ENCODE measurements at regions not wholly inside any gene's neighbourhood (a gene's known extent, or its start where the extent isn't known, plus 50 kb on each side); places are given as distances from the start of the nearest gene placed in this dataset.
A peak's percentile ranks its signal among the peaks of the same experiment; 100 is the strongest.
"Not testable (repeated sequence)": the region's sequence is repeated elsewhere in the genome, so short reads cannot be mapped to it uniquely, and the experiment has no call there.

DNA sequence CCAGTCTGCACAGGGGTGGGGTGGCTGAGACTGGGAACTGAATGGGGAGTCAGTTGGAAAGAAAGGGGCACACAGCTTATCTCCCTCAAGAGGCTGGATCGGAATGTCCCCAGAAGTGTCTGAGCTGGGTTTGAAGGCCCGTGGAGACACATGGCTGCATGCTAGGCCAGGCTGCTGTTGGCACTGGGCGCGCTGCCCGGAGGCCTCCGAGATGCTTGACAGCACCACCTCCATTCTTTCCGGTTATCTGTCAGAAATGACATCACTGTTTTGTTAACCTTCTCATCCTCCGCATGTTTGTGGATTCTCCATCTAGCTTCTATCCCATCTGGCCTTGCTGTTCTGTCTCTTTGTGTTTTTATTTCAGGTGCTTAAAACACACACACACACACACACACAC lies 85.5 kb downstream of the APIP start:
- Mint-ChIP-seq H3K27me3 (peaks cover 9% of the 10 kb centered on the region), H3K4me1 (no peaks in the 10 kb centered on the region), H3K36me3 (no peaks in the 10 kb centered on the region), H3K4me3 (no peak overlapping the region), H3K9me3 (peaks cover 3% of the 10 kb centered on the region), H3K27ac (no peak overlapping the region)
- ATAC-seq = no peak

DNA sequence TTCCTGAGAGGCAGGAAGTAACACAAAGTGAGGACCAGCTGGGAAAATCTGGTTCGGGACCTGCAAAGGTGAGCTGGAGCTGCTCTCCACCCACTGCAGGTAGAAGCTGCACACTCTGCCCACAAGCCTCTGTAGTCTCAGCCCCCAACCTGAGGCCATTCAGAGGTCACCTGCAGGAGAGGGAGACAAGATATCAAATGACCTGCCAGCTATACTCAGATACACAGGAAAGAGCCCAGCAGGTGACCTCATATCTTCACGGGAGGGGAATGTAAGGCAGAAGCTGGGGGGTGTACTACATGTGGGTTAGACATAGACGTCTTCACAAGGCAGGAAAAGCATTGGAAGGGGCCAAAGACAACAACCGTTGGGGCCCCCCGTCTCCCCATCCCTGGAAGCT lies 86.1 kb downstream of the APIP start:
- peaks cover 3% of the 10 kb centered on the region for H3K9me3 Mint-ChIP-seq
- no peak overlapping the region for H3K4me3 Mint-ChIP-seq
- H3K4me1 Mint-ChIP-seq = no peaks in the 10 kb centered on the region
- H3K36me3 Mint-ChIP-seq = no peaks in the 10 kb centered on the region
- no peak for ATAC-seq
- peaks cover 4% of the 10 kb centered on the region for H3K27me3 Mint-ChIP-seq
- no peak overlapping the region for H3K27ac Mint-ChIP-seq

DNA sequence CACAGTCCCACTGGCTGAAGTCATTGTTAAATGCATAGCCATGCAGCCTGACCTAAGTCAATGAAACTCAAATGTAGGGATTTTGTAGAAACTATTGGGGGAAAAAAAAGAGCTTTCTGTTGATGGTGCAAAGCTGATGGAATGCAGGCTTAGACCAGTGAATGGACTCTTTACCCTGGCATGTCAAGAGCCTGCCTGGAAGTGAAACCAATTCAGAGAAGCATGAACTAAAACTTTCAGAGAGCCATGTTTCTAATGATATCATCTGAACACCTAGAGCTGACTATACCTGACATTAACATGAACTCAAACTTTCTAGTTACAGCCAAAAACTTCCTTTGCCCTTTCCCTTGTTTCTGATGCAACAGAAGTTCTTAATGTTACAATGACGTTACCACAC lies 89.0 kb downstream of the APIP start:
- H3K4me3 Mint-ChIP-seq = no peak overlapping the region
- H3K36me3 Mint-ChIP-seq = no peaks in the 10 kb centered on the region
- no peak overlapping the region for H3K27ac Mint-ChIP-seq
- H3K9me3 Mint-ChIP-seq = no peaks in the 10 kb centered on the region
- no peaks in the 10 kb centered on the region for H3K4me1 Mint-ChIP-seq
- ATAC-seq = peak; percentile 60
- peaks cover 2% of the 10 kb centered on the region for H3K27me3 Mint-ChIP-seq

DNA sequence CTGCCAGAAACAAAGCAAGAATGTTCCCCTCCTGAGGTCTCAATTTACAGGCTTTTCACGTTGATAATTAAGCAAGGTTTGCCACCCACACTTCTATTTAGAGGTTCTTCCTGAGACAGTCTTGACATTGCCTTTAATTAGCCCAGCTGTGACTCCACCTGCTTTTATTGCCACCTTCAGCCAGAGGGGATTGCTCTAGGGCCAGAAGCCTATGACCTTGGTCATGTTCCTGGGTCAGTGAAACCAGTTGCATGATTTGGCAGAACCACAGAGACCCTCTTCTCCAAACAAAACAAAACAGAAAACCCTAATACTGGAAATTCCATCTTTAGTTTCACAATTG lies 89.8 kb downstream of the APIP start:
- no peaks in the 10 kb centered on the region for H3K9me3 Mint-ChIP-seq

DNA sequence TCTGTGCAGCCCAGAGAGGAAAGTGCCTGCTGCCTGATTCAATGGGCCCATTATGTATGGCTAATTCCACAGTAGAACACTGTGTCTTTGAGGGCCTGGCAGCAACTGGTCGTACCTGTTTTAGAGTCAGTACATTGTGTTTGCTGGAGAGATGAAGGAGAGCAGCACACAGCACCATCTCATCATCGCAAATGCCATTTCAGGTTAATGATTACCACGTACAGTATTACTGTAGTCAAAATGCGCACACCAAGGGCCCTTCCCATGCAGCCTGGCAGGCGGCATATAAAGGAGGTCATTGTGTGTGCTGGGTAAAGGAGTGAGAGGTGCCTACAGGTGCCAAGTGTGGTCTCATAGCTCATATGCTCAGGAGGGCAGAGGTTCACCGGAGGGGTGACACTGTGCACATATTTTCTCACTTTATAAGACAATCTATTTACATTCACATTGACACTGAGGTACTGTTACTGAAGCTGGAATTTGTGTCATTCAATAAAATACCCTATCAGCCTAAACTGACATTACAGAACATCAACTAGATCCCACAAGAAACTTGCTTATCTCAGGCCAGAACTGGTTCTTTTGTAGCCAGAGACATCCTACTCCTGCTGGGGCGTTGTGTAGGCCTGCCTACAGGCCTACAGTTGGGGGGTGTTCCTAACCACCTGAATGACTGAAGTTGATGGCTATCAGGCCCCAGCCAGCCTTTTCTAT lies 90.4 kb downstream of the APIP start:
- H3K27ac Mint-ChIP-seq = no peak overlapping the region
- ATAC-seq = no peak

More for the DNA sequence above, 89.8 kb downstream of the APIP start:
- no peak overlapping the region for H3K4me3 Mint-ChIP-seq
- no peak for ATAC-seq
- peaks cover 9% of the 10 kb centered on the region for H3K27me3 Mint-ChIP-seq
- peak overlapping the region; percentile 32 for H3K27ac Mint-ChIP-seq
- no peaks in the 10 kb centered on the region for H3K36me3 Mint-ChIP-seq
- no peaks in the 10 kb centered on the region for H3K4me1 Mint-ChIP-seq

DNA sequence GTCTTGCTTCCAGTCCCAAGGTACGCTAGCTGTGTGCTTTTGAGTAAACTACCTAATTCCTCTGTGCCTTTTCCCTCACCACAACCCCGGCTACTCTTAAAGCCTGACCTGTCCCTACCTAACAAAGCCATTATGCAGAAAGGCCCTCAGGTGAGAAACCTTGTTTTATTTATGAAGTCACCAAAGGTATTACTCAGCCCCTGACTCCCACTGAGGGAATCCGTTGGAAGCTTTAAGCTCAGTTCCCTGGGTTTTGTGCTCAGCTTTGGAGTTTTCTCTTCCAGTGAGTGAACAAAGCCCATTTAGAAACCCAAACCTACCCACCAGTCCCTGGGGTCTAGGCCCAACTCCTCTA lies 90.9 kb downstream of the APIP start:
- no peak for ATAC-seq
- no peaks in the 10 kb centered on the region for H3K36me3 Mint-ChIP-seq
- H3K27ac Mint-ChIP-seq = no peak overlapping the region
- H3K4me3 Mint-ChIP-seq = no peak overlapping the region
- H3K9me3 Mint-ChIP-seq = no peaks in the 10 kb centered on the region
- H3K4me1 Mint-ChIP-seq = no peaks in the 10 kb centered on the region
- peaks cover 9% of the 10 kb centered on the region for H3K27me3 Mint-ChIP-seq

More for the DNA sequence above, 90.4 kb downstream of the APIP start:
- Mint-ChIP-seq H3K9me3 (no peaks in the 10 kb centered on the region), H3K4me1 (no peaks in the 10 kb centered on the region), H3K36me3 (no peaks in the 10 kb centered on the region), H3K4me3 (no peak overlapping the region), H3K27me3 (peaks cover 9% of the 10 kb centered on the region)

DNA sequence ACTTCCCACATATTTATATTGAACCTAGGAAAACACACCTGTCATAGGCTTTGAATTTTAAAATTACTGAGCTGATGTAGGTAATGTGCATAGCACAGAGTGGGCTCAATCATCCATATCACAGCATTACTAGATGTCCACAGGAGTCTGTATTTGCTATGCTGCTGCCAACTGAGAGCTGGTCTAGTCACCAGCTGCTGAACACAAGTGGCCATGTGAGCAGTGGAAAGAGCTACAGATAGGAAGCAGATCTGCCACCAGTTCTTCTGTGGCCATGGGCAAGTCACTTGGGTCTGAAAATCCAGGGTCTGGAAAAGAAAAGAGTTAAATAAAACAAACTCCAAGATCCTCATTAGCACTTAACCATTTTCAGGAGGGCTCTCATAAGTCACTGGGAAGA lies 91.8 kb downstream of the APIP start:
- Mint-ChIP-seq H3K4me1 (no peaks in the 10 kb centered on the region), H3K36me3 (no peaks in the 10 kb centered on the region), H3K27me3 (peaks cover 15% of the 10 kb centered on the region), H3K27ac (no peak overlapping the region), H3K9me3 (peaks cover 4% of the 10 kb centered on the region), H3K4me3 (no peak overlapping the region)
- ATAC-seq = no peak

DNA sequence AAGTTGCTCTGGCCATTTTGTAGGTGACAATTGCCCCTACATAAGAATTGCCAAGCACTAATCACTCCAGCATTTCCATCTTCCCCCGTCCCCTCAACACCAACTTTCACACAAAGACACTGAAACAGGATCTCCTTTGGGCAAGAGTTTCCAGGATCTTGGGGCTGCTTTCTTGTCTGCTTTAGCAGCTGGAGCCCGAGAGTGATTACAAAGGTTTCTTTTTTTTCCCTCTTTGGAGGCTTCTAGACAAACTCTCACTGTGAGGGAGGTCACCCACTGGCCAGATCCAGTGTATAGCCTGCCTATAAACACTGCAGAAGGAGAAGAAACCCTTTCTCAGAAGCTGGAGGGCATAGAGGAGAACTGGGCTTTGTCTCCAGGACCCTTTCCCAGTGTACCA lies 92.5 kb downstream of the APIP start:
- Mint-ChIP-seq H3K27me3 (peaks cover 17% of the 10 kb centered on the region), H3K4me3 (no peak overlapping the region), H3K36me3 (no peaks in the 10 kb centered on the region), H3K27ac (no peak overlapping the region), H3K4me1 (no peaks in the 10 kb centered on the region), H3K9me3 (peaks cover 5% of the 10 kb centered on the region)
- ATAC-seq = no peak

DNA sequence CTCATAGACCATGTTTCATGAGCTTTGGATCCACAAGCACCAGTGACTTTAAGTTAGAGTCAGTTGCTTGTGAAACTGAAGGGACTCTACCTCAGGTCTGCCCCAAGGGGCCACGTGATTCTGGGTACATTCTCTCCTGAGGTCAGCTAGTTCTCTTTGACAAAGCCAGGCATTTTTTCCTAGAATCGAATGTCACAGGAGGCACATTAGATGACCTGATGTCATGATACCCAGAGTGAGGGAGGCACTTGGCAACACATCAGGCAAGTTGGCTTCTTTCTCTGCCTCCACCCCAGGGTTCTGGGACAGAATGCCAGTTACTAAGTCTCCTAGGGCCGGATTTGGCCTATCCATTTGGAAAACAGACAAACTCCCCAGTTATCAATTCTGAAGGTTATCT lies 93.0 kb downstream of the APIP start:
- Mint-ChIP-seq H3K36me3 (no peaks in the 10 kb centered on the region), H3K27me3 (peaks cover 17% of the 10 kb centered on the region), H3K27ac (no peak overlapping the region), H3K9me3 (peaks cover 5% of the 10 kb centered on the region), H3K4me1 (no peaks in the 10 kb centered on the region), H3K4me3 (no peak overlapping the region)
- ATAC-seq = peak; percentile 2

DNA sequence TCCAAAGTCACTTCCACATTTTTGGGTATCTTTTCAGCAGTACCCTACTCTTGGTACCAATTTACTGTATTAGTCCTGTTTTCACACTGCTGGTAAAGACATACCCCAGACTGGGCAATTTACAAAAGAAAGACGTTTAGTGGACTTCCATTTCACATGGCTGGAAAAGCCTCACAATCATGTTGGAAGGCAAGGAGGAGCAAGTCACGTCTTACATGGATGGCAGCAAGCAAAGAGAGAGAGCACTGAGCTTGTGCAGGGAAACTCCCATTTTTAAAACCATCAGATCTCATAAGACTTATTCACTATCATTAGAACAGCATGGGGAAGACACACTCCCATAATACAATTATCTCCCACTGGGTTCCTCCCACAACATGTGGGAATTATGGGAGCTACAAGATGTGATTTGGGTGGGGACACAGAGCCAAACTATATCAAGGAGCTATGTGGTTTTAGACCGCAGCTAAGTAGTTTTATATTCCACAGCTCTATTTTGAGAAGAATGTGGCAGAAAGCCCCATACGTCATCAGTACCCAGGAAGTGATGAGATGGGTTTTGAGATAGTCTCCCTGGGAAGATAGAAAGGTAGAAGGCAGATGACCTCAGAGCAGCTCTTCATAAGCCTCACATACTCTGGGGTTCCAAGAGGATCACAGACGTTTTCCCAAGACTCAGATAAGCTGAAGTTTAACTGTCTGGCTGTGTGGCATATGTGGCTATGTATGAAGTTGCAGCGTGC lies 96.3 kb downstream of the APIP start:
- no peak for ATAC-seq
- Mint-ChIP-seq H3K4me3 (no peak overlapping the region), H3K4me1 (no peaks in the 10 kb centered on the region), H3K36me3 (no peaks in the 10 kb centered on the region), H3K9me3 (peaks cover 8% of the 10 kb centered on the region), H3K27me3 (peaks cover 17% of the 10 kb centered on the region), H3K27ac (no peak overlapping the region)

DNA sequence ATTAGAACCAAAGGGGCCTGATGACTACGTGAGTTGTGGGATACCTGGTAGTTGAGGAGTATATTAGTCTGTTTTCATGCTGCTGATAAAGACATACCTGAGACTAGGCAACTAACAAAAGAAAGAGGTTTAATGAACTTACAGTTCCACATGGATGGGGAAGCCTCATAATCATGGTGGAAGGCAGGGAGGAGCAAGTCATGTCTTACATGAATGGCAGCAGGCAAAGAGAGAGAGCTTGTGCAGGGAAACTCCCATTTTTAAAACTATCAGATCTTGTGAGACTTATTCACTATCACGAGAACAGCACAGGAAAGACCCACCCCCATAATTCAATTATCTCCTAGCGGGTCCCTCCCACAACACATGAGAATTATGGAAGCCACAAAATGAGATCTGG lies 98.4 kb downstream of the APIP start:
- H3K36me3 Mint-ChIP-seq, H3K4me1 Mint-ChIP-seq, H3K4me3 Mint-ChIP-seq, H3K27ac Mint-ChIP-seq, ATAC-seq: not testable (repeated sequence)
- peaks cover 13% of the 10 kb centered on the region for H3K9me3 Mint-ChIP-seq
- peaks cover 17% of the 10 kb centered on the region for H3K27me3 Mint-ChIP-seq

DNA sequence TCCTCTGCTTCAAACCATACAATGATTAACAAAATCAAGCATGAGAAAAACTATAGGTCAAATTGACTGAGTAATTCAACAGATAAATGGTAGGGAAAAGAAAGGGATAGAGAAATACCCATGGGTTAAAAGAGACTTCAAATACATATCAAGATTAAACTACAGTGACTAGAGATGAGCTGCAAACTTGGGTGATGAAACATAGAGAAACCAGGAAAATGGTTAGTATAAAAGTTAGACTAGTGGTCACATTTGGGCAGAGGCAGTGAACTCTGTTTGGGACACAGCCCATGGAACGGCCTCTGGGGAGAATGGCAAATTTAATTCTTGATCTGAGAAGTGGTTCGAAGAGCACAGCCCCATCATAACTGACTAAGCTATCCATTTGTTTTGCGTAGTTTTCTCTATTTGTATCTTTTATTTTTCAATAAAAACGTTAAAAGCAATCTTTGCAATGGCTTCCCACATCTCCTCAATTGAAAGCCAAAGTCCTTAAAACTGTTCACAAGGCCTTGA lies 99.4 kb downstream of the APIP start:
- no peak overlapping the region for H3K27ac Mint-ChIP-seq
- peaks cover 6% of the 10 kb centered on the region for H3K36me3 Mint-ChIP-seq
- peaks cover 10% of the 10 kb centered on the region for H3K27me3 Mint-ChIP-seq
- H3K9me3 Mint-ChIP-seq = peaks cover 19% of the 10 kb centered on the region
- no peaks in the 10 kb centered on the region for H3K4me1 Mint-ChIP-seq
- H3K4me3 Mint-ChIP-seq = no peak overlapping the region
- ATAC-seq = no peak

DNA sequence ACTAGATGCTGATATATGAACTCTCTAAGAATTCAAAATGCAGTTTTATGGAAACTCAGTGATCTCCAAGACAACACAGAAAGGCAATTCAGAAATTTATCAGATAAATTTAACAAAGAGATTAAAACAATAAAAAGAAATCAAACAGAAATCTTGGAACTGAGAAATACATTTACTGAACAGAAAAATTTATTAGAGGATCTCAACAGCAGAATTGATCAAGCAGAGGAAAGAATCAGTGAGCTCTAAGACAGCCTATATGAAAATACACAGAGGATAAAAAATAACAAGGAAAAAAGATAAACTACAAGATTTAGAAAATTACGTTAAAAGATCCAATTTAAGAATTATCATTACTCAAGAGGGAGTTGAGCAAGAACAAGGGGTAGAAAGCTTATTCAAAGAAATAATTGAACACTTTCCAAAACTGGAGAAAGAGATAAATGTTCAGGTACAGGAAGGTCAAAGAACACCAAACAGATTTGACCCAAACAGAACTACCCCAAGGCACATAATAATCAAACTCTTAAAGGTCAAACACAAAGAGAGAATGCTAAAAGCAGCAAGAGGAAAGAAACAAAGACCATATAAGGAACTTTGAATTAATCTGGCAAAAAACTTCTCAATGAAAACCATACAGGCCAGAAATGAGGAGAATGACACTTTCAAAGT lies 103.1 kb downstream of the APIP start:
- H3K27me3 Mint-ChIP-seq = peaks cover 26% of the 10 kb centered on the region
- peaks cover 16% of the 10 kb centered on the region for H3K9me3 Mint-ChIP-seq
- no peak overlapping the region for H3K4me3 Mint-ChIP-seq
- no peak for ATAC-seq
- peaks cover 6% of the 10 kb centered on the region for H3K36me3 Mint-ChIP-seq
- no peak overlapping the region for H3K27ac Mint-ChIP-seq
- no peaks in the 10 kb centered on the region for H3K4me1 Mint-ChIP-seq

DNA sequence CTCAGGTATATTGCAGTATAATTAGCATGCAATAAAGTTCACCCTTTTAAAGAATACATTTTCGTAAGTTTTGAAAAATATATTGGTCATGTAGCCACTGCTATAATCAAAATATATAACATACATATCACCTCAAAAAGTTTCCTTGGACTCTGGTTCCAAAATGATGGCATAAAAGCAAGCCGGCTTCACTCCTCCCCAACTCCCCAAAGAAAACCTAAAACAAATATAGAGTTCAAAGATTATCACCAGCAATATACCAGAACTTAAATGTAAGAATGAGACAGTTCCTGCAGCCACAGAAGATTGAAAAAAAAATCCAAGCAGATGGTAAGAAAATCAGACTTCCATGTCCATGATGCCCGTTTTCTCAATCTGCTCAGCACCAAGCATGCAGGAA lies 104.3 kb downstream of the APIP start:
- peaks cover 6% of the 10 kb centered on the region for H3K36me3 Mint-ChIP-seq
- H3K27me3 Mint-ChIP-seq = peaks cover 26% of the 10 kb centered on the region
- no peak for ATAC-seq
- H3K4me1 Mint-ChIP-seq = no peaks in the 10 kb centered on the region
- H3K9me3 Mint-ChIP-seq = peaks cover 13% of the 10 kb centered on the region
- H3K27ac Mint-ChIP-seq = no peak overlapping the region
- no peak overlapping the region for H3K4me3 Mint-ChIP-seq

DNA sequence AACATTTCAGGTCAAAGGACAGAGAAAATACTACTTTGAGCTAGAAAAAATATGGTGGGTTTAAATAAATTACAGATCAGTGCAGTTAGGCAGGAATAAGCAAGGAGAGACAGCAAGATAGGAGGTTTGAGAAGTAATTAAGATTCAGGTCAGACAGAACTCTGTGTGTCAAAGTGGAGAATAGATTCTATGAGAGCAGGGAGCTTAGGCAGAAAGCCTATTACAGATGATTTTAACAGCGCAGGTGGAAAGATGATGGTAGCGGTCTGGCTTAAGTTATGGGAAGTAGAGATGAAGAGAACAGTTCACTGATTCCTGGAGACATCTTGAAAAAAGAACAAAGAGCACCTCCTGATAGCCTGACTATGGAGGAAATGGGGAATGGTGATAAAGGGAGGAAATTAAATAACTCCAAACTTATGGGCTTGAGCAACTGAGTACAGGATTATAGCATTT lies 106.0 kb downstream of the APIP start:
- ATAC-seq = no peak
- H3K9me3 Mint-ChIP-seq = peaks cover 13% of the 10 kb centered on the region
- peaks cover 30% of the 10 kb centered on the region for H3K27me3 Mint-ChIP-seq
- no peak overlapping the region for H3K4me3 Mint-ChIP-seq
- peaks cover 6% of the 10 kb centered on the region for H3K36me3 Mint-ChIP-seq
- no peaks in the 10 kb centered on the region for H3K4me1 Mint-ChIP-seq
- no peak overlapping the region for H3K27ac Mint-ChIP-seq
